SK-N-SH (cell line): ENCODE measurements at regions not wholly inside any gene's neighbourhood (a gene's known extent, or its start where the extent isn't known, plus 50 kb on each side); places are given as distances from the start of the nearest gene placed in this dataset.

Experiments used
- CTCF ChIA-PET: fragments of 300-600, 350-600 bp; formaldehyde crosslinking; extraction: SDS; loops from one replicate; lab custom pipeline; 2021; lab: Yijun Ruan, JAX
- POLR2A ChIA-PET: fragments of 350-600 bp; sonication (Branson Sonifier 250); formaldehyde crosslinking; extraction: SDS; loops from one replicate; lab custom pipeline; 2020; ENCODE audit warnings: antibody characterized with exemption, inconsistent platforms; lab: Yijun Ruan, JAX
- DNase-seq: peaks from one replicate; pipeline ENCODE4 v3.0.0; 2012
- H2AFZ ChIP-seq: fragments of 200-600 bp; sonication (generic); 2 replicates; pipeline ENCODE4 v1.8.1; 2016; ENCODE audit warnings: antibody characterized with exemption, mild to moderate bottlenecking, low read depth
- H3F3A ChIP-seq: fragments of 200-600 bp; sonication (generic); replicated peaks from 2 replicates; pipeline ENCODE3; 2016; ENCODE audit warnings: antibody characterized with exemption, mild to moderate bottlenecking; ENCODE audit not compliant: insufficient read depth
- H3K27ac ChIP-seq, 2 experiments: fragments of 200-500 bp in 1 of 2; fragments of 200-600 bp in 1 of 2; sonication (Bioruptor generic) in 1 of 2; sonication (generic), shearing (Covaris generic) in 1 of 2; 2 replicates each; pipeline versions ENCODE4 v1.5.1 to v1.6.1; 2014 to 2016; ENCODE audit warnings: low read depth in 2 of 2, inconsistent platforms in 1 of 2, low read length in 1 of 2, mild to moderate bottlenecking in 1 of 2, mixed read lengths in 1 of 2
- H3K27me3 ChIP-seq: fragments of 200-600 bp; sonication (generic), shearing (Covaris generic); 2 replicates; pipeline ENCODE4 v1.6.1; 2016; ENCODE audit warnings: mixed run types; ENCODE audit not compliant: insufficient read depth
- H3K36me3 ChIP-seq, 2 experiments: fragments of 200-500 bp in 1 of 2; fragments of 200-600 bp in 1 of 2; sonication (Bioruptor generic) in 1 of 2; sonication (generic) in 1 of 2; replicated peaks in 1 of 2; 2 replicates each; pipeline versions ENCODE3 to v1.5.1; 2014 to 2016; ENCODE audit warnings: low read length in 1 of 2, mild to moderate bottlenecking in 1 of 2; ENCODE audit not compliant: insufficient read depth in 2 of 2, control insufficient read depth in 1 of 2
- H3K4me1 ChIP-seq, 2 experiments: fragments of 200-500 bp in 1 of 2; fragments of 200-600 bp in 1 of 2; sonication (Bioruptor generic) in 1 of 2; sonication (generic), shearing (Covaris generic) in 1 of 2; 2 replicates each; pipeline versions ENCODE4 v1.5.1 to v1.6.1; 2014 to 2016; ENCODE audit warnings: low read depth in 1 of 2, low read length in 1 of 2, mixed run types in 1 of 2; ENCODE audit not compliant: insufficient read depth in 2 of 2, control insufficient read depth in 1 of 2
- H3K4me2 ChIP-seq: fragments of 200-600 bp; sonication (generic), shearing (Covaris generic); 2 replicates; pipeline ENCODE4 v1.6.1; 2017; ENCODE audit warnings: mixed run types
- H3K4me3 ChIP-seq, 2 experiments: fragments of 200-500 bp in 1 of 2; fragments of 200-600 bp in 1 of 2; sonication (Bioruptor generic) in 1 of 2; sonication (generic), shearing (Covaris generic) in 1 of 2; 2 replicates each; pipeline versions ENCODE4 v1.5.1 to v1.8.1; 2014 to 2016; ENCODE audit warnings: low read depth in 2 of 2, inconsistent platforms in 1 of 2, low read length in 1 of 2, mild to moderate bottlenecking in 1 of 2, mixed read lengths in 1 of 2, moderate library complexity in 1 of 2
- H3K79me2 ChIP-seq: fragments of 200-600 bp; sonication (generic); 2 replicates; pipeline ENCODE4 v1.8.1; 2017; ENCODE audit warnings: mild to moderate bottlenecking; ENCODE audit not compliant: insufficient read depth
- H3K9ac ChIP-seq: fragments of 200-600 bp; sonication (generic); 2 replicates; pipeline ENCODE4 v1.6.1; 2017; ENCODE audit warnings: mixed run types
- H3K9me2 ChIP-seq: fragments of 200-600 bp; sonication (generic); 2 replicates; pipeline ENCODE4 v1.6.1; 2017; ENCODE audit warnings: mixed run types
- H3K9me3 ChIP-seq: fragments of 200-600 bp; sonication (generic); 2 replicates; pipeline ENCODE4 v1.6.1; 2017; ENCODE audit warnings: mixed run types, mild to moderate bottlenecking, moderate library complexity
- H4K20me1 ChIP-seq: fragments of 200-600 bp; sonication (generic); 2 replicates; pipeline ENCODE4 v1.6.1; 2017; ENCODE audit warnings: mild to moderate bottlenecking, mixed run types; ENCODE audit not compliant: insufficient read depth
- ELF1 ChIP-seq: IDR thresholded peaks from 2 replicates; pipeline ENCODE4 v1.4.0; 2012
- EP300 ChIP-seq, 2 experiments: IDR thresholded peaks; 2 replicates each; pipeline versions ENCODE4 v1.4.0 to v1.6.1; 2012; ENCODE audit warnings: borderline replicate concordance in 1 of 2, low read depth in 1 of 2, low read length in 1 of 2
- EZH2phosphoT487 ChIP-seq: fragments of 200-600 bp; sonication (generic); IDR thresholded peaks from 2 replicates; pipeline ENCODE4 v1.6.1; 2017; ENCODE audit warnings: low read depth, mixed run types, mild to moderate bottlenecking, antibody characterized with exemption, moderate library complexity, borderline replicate concordance
- FOSL2 ChIP-seq: IDR thresholded peaks from 2 replicates; pipeline ENCODE4 v1.4.0; 2012; ENCODE audit warnings: low read depth, mild to moderate bottlenecking, moderate library complexity, borderline replicate concordance
- FOXJ3 ChIP-seq: sonication (generic); formaldehyde crosslinking; IDR thresholded peaks from 2 replicates; pipeline ENCODE4 v1.5.1; 2020; ENCODE audit warnings: mild to moderate bottlenecking, missing genetic modification reagents
- JUND ChIP-seq: IDR thresholded peaks from 2 replicates; pipeline ENCODE4 v1.4.0; 2012
- MEF2A ChIP-seq: IDR thresholded peaks from 2 replicates; pipeline ENCODE4 v1.4.0; 2012; ENCODE audit warnings: low read depth, borderline replicate concordance
- NFIC ChIP-seq: IDR thresholded peaks from 2 replicates; pipeline ENCODE4 v1.4.0; 2012; ENCODE audit warnings: borderline replicate concordance
- PBX3 ChIP-seq: IDR thresholded peaks from 2 replicates; pipeline ENCODE4; 2012
- RCOR1 ChIP-seq: fragments of 150-350 bp; IDR thresholded peaks from 2 replicates; pipeline ENCODE4 v1.6.1; 2017; ENCODE audit warnings: antibody characterized with exemption, low read length
- RFX5 ChIP-seq: IDR thresholded peaks from 2 replicates; pipeline ENCODE4 v1.6.1; 2012; ENCODE audit warnings: mild to moderate bottlenecking, improper control_type of control experiment, low read length
- RXRA ChIP-seq: IDR thresholded peaks from 2 replicates; pipeline ENCODE4 v1.4.0; 2012; ENCODE audit warnings: low read depth, mild to moderate bottlenecking, borderline replicate concordance
- SMC3 ChIP-seq: IDR thresholded peaks from 2 replicates; pipeline ENCODE4 v1.6.1; 2012; ENCODE audit warnings: low read depth, low read length, improper control_type of control experiment
- USF2 ChIP-seq: fragments of 150-350 bp; IDR thresholded peaks from 2 replicates; pipeline ENCODE4 v1.6.1; 2017; ENCODE audit warnings: antibody characterized with exemption, low read length, low read depth, borderline replicate concordance
- YY1 ChIP-seq: IDR thresholded peaks from 2 replicates; pipeline ENCODE4 v1.4.0; 2012; ENCODE audit warnings: low read depth, mild to moderate bottlenecking
- ZBTB33 ChIP-seq: IDR thresholded peaks from 2 replicates; pipeline ENCODE4 v1.4.0; 2012; ENCODE audit warnings: low read depth, borderline replicate concordance
- WGBS: methylation state at CpG from one replicate; pipeline ENCODE4 v1.1.6; 2017; ENCODE audit warnings: low lambda C conversion rate; 5-methylcytosine and 5-hydroxymethylcytosine counted together

- no peak for DNase-seq
- Histone ChIP-seq H3K9ac (no peak overlapping the region), H3K9me2 (no peaks in the 10 kb centered on the region), H2AFZ (no peak overlapping the region), H3K4me3 (no peak overlapping the region), H3K27ac (no peak overlapping the region), H3K27me3 (no peaks in the 10 kb centered on the region), H3K36me3 (no peaks in the 10 kb centered on the region), H3K4me1 (no peaks in the 10 kb centered on the region)
- POLR2A ChIA-PET, result no interaction called here
- CTCF ChIA-PET, result no interaction called here
- WGBS, result 99% methylated on average over 2 of the region's 2 CpGs
- TF ChIP-seq MEF2A (no peak), USF2 (no peak), JUND (no peak), NFIC (no peak), FOXJ3 (CRISPR knock-in tag) (no peak), FOSL2 (no peak), ELF1 (no peak), ZBTB33 (no peak), RCOR1 (no peak), PBX3 (no peak), YY1 (no peak), EP300 (IDR thresholded peaks at IDR 0.05; ENCODE audit: borderline replicate concordance in 1 of 2, low read depth in 1 of 2, low read length in 1 of 2) (no peak), EZH2phosphoT487 (no peak), SMC3 (no peak), RFX5 (no peak), RXRA (no peak)
- TF ChIP-seq, all 33 proteins: peak for 0
- H3K9me3 ChIP-seq, result no peaks in the 10 kb centered on the region
- no peak overlapping the region for H3K4me2 ChIP-seq
- H3K79me2 ChIP-seq, result no peaks in the 10 kb centered on the region
- no peaks in the 10 kb centered on the region for H4K20me1 ChIP-seq
- H3F3A ChIP-seq, result no peaks in the 10 kb centered on the region
Measured at GRCh38 chr4:124768596-124769365, 56.2 kb upstream of the ANKRD50 start.
